HG03066 (cell line): ENCODE measurements at regions not wholly inside any gene's neighbourhood (a gene's known extent, or its start where the extent isn't known, plus 50 kb on each side); places are given as distances from the start of the nearest gene placed in this dataset.

Experiments
- ATAC-seq: cut with Tn5 transposase; IDR thresholded peaks from one replicate; pipeline ENCODE4 v1.9.1; 2021; ENCODE audit warnings: low read depth; ENCODE audit not compliant: unreplicated experiment

- no peak for ATAC-seq
Measured at GRCh38 chr21:25080661-25081060, 526.6 kb downstream of the MRPL39 start.

GRCh38 chr21:25080141-25080540 is 527.1 kb downstream of the MRPL39 start:
- no peak for ATAC-seq

GRCh38 chr21:25079053-25079452 is 528.2 kb downstream of the MRPL39 start:
- no peak for ATAC-seq

- ATAC-seq: peak; percentile 52
Measured at GRCh38 chr21:25062061-25062460, 545.2 kb downstream of the MRPL39 start.

GRCh38 chr21:25054689-25055088 is 552.6 kb downstream of the MRPL39 start:
- ATAC-seq: no peak

- ATAC-seq: peak; percentile 79
Measured at GRCh38 chr21:25039461-25040380, 567.6 kb downstream of the MRPL39 start.

GRCh38 chr21:25036775-25037174 is 570.5 kb downstream of the MRPL39 start:
- ATAC-seq: no peak

- no peak for ATAC-seq
Measured at GRCh38 chr21:25031750-25032149, 575.5 kb downstream of the MRPL39 start.

GRCh38 chr21:25029580-25029979 is 577.7 kb downstream of the MRPL39 start:
- no peak for ATAC-seq

GRCh38 chr21:25025596-25025995 is 581.7 kb downstream of the MRPL39 start:
- ATAC-seq: no peak

- ATAC-seq: no peak
Measured at GRCh38 chr21:25024639-25025038, 582.6 kb downstream of the MRPL39 start.

- no peak for ATAC-seq
Measured at GRCh38 chr21:25005388-25005787, 601.9 kb downstream of the MRPL39 start.

GRCh38 chr21:25002676-25003075 is 604.6 kb downstream of the MRPL39 start:
- ATAC-seq: no peak

GRCh38 chr21:24995216-24995615 is 612.1 kb downstream of the MRPL39 start:
- ATAC-seq: no peak

- ATAC-seq: no peak
Measured at GRCh38 chr21:24994717-24995116, 612.6 kb downstream of the MRPL39 start.

- ATAC-seq: no peak
Measured at GRCh38 chr21:24989516-24989915, 617.8 kb downstream of the MRPL39 start.

GRCh38 chr21:24988941-24989340 is 618.3 kb downstream of the MRPL39 start:
- no peak for ATAC-seq

- peak; percentile 50 for ATAC-seq
Measured at GRCh38 chr21:24976238-24976637, 631.0 kb downstream of the MRPL39 start.

- no peak for ATAC-seq
Measured at GRCh38 chr21:24969068-24969467, 638.2 kb downstream of the MRPL39 start.

- ATAC-seq: peak; percentile 86
Measured at GRCh38 chr21:24955275-24955961, 651.9 kb downstream of the MRPL39 start.

- ATAC-seq: no peak
Measured at GRCh38 chr21:24948186-24948585, 659.1 kb downstream of the MRPL39 start.

- ATAC-seq: no peak
Measured at GRCh38 chr21:24945910-24946309, 661.4 kb downstream of the MRPL39 start.
